A673 (cell line): ENCODE measurements at regions not wholly inside any gene's neighbourhood (a gene's known extent, or its start where the extent isn't known, plus 50 kb on each side); places are given as distances from the start of the nearest gene placed in this dataset.

ENCODE experiments used
- EZH2 ChIP-seq: fragments of 200-600 bp; sonication (generic); IDR thresholded peaks from 2 replicates; pipeline ENCODE4 v1.6.1; 2017; ENCODE audit warnings: borderline replicate concordance, low read depth, mild to moderate bottlenecking, mixed read lengths, antibody characterized with exemption, low read length; ENCODE audit not compliant: poor library complexity, severe bottlenecking
- TF ChIP-seq, protein P1 (sequence below): fragments of 300-800, 200-600 bp; sonication (generic); conservative IDR thresholded peaks from 2 replicates; pipeline ENCODE4 v1.5.1; 2017; ENCODE audit warnings: low read depth, mild to moderate bottlenecking, antibody characterized with exemption, low read length, moderate library complexity, mixed read lengths

DNA sequence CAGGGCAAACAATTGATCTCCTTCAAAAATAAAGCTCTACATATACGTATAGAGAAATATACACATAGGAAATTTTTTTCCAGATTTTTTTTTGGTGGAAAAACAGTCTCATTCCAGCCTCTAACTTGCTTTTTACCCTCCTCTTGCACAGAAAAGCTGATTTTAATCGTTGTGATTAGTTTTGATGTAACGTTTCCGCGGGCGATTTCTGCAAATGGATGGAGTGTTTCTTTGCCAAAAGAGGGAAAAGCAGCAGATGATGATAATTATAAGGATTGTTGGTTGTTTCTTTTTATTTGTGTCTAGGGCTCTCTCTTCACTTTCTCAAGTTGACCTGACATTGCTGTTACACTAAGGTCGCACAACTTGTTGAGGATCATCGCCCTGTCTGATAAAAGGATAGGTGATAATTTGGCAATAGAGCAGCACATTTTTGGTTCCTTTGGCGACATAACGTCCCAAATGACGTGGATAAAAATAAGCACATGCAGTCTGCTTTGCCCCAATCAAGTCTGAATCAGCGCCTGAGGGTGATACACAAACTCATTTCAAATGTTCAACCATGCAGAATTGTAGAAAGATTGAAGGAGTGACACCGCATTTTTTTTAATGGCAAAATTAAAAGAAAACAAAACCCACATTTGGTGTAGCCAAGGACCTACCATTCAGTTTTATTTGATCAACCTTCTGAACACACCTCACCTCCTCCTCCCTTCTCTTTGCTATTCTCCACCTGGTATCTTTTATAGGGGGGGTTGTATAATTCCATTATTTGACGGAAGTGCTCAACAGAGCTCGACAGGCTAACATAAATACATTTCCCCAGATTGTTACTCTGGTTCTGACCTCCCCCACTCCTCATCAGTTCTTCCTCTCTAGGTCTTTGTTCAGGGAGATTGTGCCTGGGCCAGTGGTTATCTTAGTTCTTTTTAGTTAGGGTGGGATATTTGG lies 109.6 kb upstream of the KCTD1 start:
- TF ChIP-seq, protein P1, sequence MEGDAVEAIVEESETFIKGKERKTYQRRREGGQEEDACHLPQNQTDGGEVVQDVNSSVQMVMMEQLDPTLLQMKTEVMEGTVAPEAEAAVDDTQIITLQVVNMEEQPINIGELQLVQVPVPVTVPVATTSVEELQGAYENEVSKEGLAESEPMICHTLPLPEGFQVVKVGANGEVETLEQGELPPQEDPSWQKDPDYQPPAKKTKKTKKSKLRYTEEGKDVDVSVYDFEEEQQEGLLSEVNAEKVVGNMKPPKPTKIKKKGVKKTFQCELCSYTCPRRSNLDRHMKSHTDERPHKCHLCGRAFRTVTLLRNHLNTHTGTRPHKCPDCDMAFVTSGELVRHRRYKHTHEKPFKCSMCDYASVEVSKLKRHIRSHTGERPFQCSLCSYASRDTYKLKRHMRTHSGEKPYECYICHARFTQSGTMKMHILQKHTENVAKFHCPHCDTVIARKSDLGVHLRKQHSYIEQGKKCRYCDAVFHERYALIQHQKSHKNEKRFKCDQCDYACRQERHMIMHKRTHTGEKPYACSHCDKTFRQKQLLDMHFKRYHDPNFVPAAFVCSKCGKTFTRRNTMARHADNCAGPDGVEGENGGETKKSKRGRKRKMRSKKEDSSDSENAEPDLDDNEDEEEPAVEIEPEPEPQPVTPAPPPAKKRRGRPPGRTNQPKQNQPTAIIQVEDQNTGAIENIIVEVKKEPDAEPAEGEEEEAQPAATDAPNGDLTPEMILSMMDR, result no peak
- TF ChIP-seq EZH2, result no peak
